Prostate gland (tissue), 2 donors: ENCODE measurements at regions not wholly inside any gene's neighbourhood (a gene's known extent, or its start where the extent isn't known, plus 50 kb on each side); places are given as distances from the start of the nearest gene placed in this dataset.

Experiments used
- CTCF ChIP-seq, 4 experiments: fragments of 200-600 bp in 2 of 4; fragments of 450-650 bp in 2 of 4; sonication (generic) in 2 of 4; IDR thresholded peaks; 1 replicate in 3 of 4; 2 replicates in 1 of 4; pipeline ENCODE4 v1.5.1; 2016 to 2019; ENCODE audit warnings: antibody characterized with exemption in 4 of 4, mild to moderate bottlenecking in 2 of 4, moderate library complexity in 2 of 4
- POLR2A ChIP-seq: fragments of 450-650 bp; IDR thresholded peaks from one replicate; pipeline ENCODE4 v1.6.1; 2016; ENCODE audit warnings: antibody characterized with exemption, mild to moderate bottlenecking
- POLR2AphosphoS5 ChIP-seq: sonication (generic); formaldehyde crosslinking; IDR thresholded peaks from one replicate; pipeline ENCODE4 v1.6.1; 2017; ENCODE audit warnings: antibody characterized with exemption

GRCh38 chr4:187059895-187060294 is 336.2 kb upstream of the FAT1 start:
- no peak for TF ChIP-seq POLR2A
- no peak for TF ChIP-seq CTCF (IDR thresholded peaks at IDR 0.05)
- no peak for TF ChIP-seq POLR2AphosphoS5
